NCI-H2171 treated with DMSO at 0.1 percent for 48 hours (cell line): ENCODE measurements at regions not wholly inside any gene's neighbourhood (a gene's known extent, or its start where the extent isn't known, plus 50 kb on each side); places are given as distances from the start of the nearest gene placed in this dataset.

ENCODE experiments used
- DNase-seq: peaks from one replicate; lab custom pipeline; 2025; lab: John Stamatoyannopoulos, UW

GRCh38 chr10:121661451-121661851 is 63.2 kb upstream of the FGFR2 start:
- DNase-seq = no peak

- no peak for DNase-seq
Measured at GRCh38 chr10:121659236-121659635, 61.0 kb upstream of the FGFR2 start.

GRCh38 chr10:121658611-121659010 is 60.4 kb upstream of the FGFR2 start:
- DNase-seq = no peak

GRCh38 chr10:121658111-121658510 is 59.9 kb upstream of the FGFR2 start:
- no peak for DNase-seq

GRCh38 chr10:121655254-121656144 is 57.3 kb upstream of the FGFR2 start:
- DNase-seq = no peak

GRCh38 chr10:121654021-121654545 is 55.8 kb upstream of the FGFR2 start:
- no peak for DNase-seq

GRCh38 chr10:121653608-121654007 is 55.4 kb upstream of the FGFR2 start:
- DNase-seq = no peak

- DNase-seq = no peak
Measured at GRCh38 chr10:121648493-121648892, 50.2 kb upstream of the FGFR2 start.

- no peak for DNase-seq
Measured at GRCh38 chr10:121648059-121648458, 49.8 kb upstream of the FGFR2 start.
